Esophagus squamous epithelium (tissue), 5 donors: ENCODE measurements at regions not wholly inside any gene's neighbourhood (a gene's known extent, or its start where the extent isn't known, plus 50 kb on each side); places are given as distances from the start of the nearest gene placed in this dataset.

ENCODE experiments used
- DNase-seq: peaks from one replicate; lab custom pipeline; 2025; lab: John Stamatoyannopoulos, UW
- H3K27ac ChIP-seq, 4 donors: fragments of 200-600 bp; sonication (generic); one replicate each; pipeline ENCODE4 v1.5.1; 2016 to 2019; ENCODE audit warnings: mild to moderate bottlenecking in 1 of 4
- H3K27me3 ChIP-seq, 4 donors: fragments of 200-600 bp; sonication (generic); 1 replicate in 3 of 4; 2 replicates in 1 of 4; pipeline versions ENCODE4 v1.5.1 to v1.6.0; 2017 to 2021; ENCODE audit warnings: antibody characterized with exemption in 1 of 4
- H3K36me3 ChIP-seq, 3 donors: fragments of 200-600 bp; sonication (generic); one replicate each; pipeline ENCODE4 v1.5.1; 2016 to 2019
- H3K4me1 ChIP-seq, 3 donors: fragments of 200-600 bp; sonication (generic); one replicate each; pipeline ENCODE4 v1.5.1; 2017 to 2019
- H3K4me3 ChIP-seq, 4 donors: fragments of 200-600 bp; sonication (generic); 1 replicate in 3 of 4; 2 replicates in 1 of 4; pipeline ENCODE4 v1.5.1; 2016 to 2019; ENCODE audit warnings: mild to moderate bottlenecking in 2 of 4, moderate library complexity in 1 of 4
- H3K9me3 ChIP-seq, 3 donors: fragments of 200-600 bp; sonication (generic); one replicate each; pipeline ENCODE4 v1.5.1; 2016 to 2019
- POLR2A ChIP-seq, 4 donors: fragments of 450-650 bp; IDR thresholded peaks; one replicate each; pipeline ENCODE4 v1.6.1; 2017; ENCODE audit warnings: antibody characterized with exemption in 4 of 4, mild to moderate bottlenecking in 4 of 4, moderate library complexity in 3 of 4
- WGBS, 2 donors: methylation state at CpG; one replicate each; pipeline ENCODE4 v1.1.5; 2018; 5-methylcytosine and 5-hydroxymethylcytosine counted together
- intact Hi-C: fragments of 100-400 bp; cut with DNase I; formaldehyde crosslinking; loops from one replicate; pipeline ENCODE4 v1.15.0; 2022
- TF ChIP-seq, protein P1 (sequence below), 6 experiments: fragments of 450-650 bp in 4 of 6; fragments of 200-600 bp in 2 of 6; sonication (generic) in 2 of 6; IDR thresholded peaks; one replicate each; pipeline ENCODE4 v1.5.1; 2016 to 2019; ENCODE audit warnings: antibody characterized with exemption in 6 of 6, mild to moderate bottlenecking in 4 of 6, moderate library complexity in 4 of 6
- donor health status: DM: yes; HTN: yes; CAD: no.

DNA sequence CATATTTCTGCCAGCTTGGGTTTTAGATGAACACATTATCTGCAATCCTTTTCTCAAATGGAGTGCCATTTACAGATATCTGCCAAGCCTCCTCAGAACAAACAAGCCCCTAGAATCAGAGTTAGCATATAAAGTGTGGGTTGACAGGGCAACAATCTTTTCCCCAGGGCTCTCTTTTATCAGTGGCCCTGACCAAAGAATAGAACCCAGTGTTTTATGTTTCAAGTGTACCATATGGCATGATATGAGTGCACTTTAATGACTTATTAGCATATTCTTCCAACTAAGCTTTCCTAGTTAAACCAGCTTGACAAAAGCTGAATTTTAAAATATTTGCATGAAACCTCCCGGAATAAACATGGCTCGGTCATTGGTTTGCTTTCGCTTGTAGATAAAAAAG lies 57.3 kb downstream of the EVX1 start:
- no peaks in the 10 kb centered on the region for H3K36me3 ChIP-seq
- H3K4me1 ChIP-seq: peaks cover 0 to 17% (median 4%) of the 10 kb centered on the region in 3 donors
- H3K9me3 ChIP-seq: no peaks in the 10 kb centered on the region
- DNase-seq: no peak
- no peak for TF ChIP-seq POLR2A (IDR thresholded peaks at IDR 0.05)
- TF ChIP-seq, protein P1, sequence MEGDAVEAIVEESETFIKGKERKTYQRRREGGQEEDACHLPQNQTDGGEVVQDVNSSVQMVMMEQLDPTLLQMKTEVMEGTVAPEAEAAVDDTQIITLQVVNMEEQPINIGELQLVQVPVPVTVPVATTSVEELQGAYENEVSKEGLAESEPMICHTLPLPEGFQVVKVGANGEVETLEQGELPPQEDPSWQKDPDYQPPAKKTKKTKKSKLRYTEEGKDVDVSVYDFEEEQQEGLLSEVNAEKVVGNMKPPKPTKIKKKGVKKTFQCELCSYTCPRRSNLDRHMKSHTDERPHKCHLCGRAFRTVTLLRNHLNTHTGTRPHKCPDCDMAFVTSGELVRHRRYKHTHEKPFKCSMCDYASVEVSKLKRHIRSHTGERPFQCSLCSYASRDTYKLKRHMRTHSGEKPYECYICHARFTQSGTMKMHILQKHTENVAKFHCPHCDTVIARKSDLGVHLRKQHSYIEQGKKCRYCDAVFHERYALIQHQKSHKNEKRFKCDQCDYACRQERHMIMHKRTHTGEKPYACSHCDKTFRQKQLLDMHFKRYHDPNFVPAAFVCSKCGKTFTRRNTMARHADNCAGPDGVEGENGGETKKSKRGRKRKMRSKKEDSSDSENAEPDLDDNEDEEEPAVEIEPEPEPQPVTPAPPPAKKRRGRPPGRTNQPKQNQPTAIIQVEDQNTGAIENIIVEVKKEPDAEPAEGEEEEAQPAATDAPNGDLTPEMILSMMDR (IDR thresholded peaks at IDR 0.05): no peak
- H3K27me3 ChIP-seq: no peaks in the 10 kb centered on the region
- intact Hi-C loops: no loop called here
- no peak overlapping the region for H3K4me3 ChIP-seq
- no peak overlapping the region for H3K27ac ChIP-seq
- 92 to 95% methylated on average over 3 of the region's 3 CpGs for WGBS, 2 donors

DNA sequence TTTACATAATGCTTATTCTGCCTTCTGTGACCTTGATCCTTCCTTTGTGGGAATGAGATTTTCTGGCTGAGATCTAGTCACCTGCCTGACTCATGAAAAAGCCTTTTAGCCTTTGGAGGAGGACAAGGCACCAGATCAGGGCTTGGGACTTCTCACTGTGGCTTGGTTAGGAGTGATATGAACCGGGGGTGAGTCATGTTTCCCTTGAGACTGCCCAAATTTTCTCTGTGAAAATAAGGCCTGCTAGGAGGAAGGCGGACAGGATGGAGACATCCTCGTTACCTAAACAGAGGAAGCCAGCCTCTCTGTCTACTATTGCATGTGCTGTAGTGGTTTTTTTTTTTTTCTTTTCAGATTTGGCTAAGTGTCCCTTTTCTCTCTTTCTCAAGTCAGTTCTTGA lies 57.8 kb downstream of the EVX1 start:
- no peak for DNase-seq
- intact Hi-C loops: no loop called here
- Histone ChIP-seq H3K4me1 (peaks cover 0 to 17% (median 4%) of the 10 kb centered on the region in 3 donors), H3K27ac (no peak overlapping the region), H3K27me3 (no peaks in the 10 kb centered on the region), H3K9me3 (no peaks in the 10 kb centered on the region), H3K4me3 (no peak overlapping the region), H3K36me3 (no peaks in the 10 kb centered on the region)
- TF ChIP-seq, protein P1 (IDR thresholded peaks at IDR 0.05): no peak
- no peak for TF ChIP-seq POLR2A (IDR thresholded peaks at IDR 0.05)
- WGBS, 2 donors: 65 to 68% methylated on average over 3 of the region's 3 CpGs

DNA sequence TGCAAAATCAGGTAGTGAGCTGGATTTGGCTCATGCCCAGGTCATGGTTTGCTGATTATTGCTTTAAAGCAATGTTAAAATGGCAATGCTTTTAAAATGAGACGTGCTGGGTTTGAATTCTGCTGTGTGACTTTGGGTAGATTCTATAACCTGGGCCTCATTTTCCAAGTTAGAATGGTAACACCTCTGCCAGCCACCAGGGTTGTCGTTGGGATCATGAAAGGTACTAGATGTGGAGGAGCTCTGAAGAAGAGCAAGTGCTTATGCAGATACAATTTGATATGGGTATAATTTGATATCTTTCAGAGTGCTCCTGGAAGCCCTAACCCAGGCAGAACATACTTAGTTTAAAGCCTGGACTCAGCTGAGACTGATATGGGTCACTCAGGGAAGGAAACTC lies 60.0 kb downstream of the EVX1 start:
- Histone ChIP-seq H3K9me3 (no peaks in the 10 kb centered on the region), H3K4me3 (no peak overlapping the region), H3K4me1 (peaks cover 0 to 17% (median 4%) of the 10 kb centered on the region in 3 donors), H3K27ac (no peak overlapping the region), H3K36me3 (no peaks in the 10 kb centered on the region), H3K27me3 (no peaks in the 10 kb centered on the region)
- WGBS, 2 donors: 62 to 90% methylated on average over 2 of the region's 2 CpGs
- TF ChIP-seq, protein P1 (IDR thresholded peaks at IDR 0.05): peak in 1 of 6 experiments; percentile 11
- no peak for TF ChIP-seq POLR2A (IDR thresholded peaks at IDR 0.05)
- intact Hi-C loops: no loop called here
- DNase-seq: no peak

DNA sequence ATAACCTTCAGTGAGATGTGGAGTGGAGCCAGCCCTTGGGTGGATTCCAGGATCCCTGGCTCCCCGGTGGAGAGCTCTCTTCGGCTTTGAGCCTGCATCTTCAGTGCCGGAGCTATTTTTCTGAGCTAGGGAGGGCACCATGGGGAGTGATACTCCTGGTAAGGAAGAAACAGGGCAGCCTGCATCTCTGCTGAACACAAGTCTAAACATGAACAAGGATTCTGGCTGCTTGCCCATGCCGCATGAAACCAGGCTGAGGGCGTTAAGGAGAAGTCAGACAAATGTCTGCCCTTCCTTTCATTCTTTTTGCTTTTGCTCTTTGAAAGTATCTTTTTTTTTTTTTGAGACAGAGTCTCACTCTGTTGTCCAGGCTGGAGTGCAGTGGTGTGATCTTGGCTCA lies 60.4 kb downstream of the EVX1 start:
- no peak for TF ChIP-seq POLR2A (IDR thresholded peaks at IDR 0.05)
- TF ChIP-seq, protein P1 (IDR thresholded peaks at IDR 0.05): no peak
- Histone ChIP-seq H3K27ac (no peak overlapping the region), H3K4me3 (no peak overlapping the region), H3K4me1 (peaks cover 0 to 17% (median 4%) of the 10 kb centered on the region in 3 donors), H3K9me3 (no peaks in the 10 kb centered on the region), H3K27me3 (no peaks in the 10 kb centered on the region), H3K36me3 (no peaks in the 10 kb centered on the region)
- DNase-seq: no peak
- WGBS, 2 donors: 18 to 38% methylated on average over 2 of the region's 5 CpGs
- intact Hi-C loops: no loop called here

DNA sequence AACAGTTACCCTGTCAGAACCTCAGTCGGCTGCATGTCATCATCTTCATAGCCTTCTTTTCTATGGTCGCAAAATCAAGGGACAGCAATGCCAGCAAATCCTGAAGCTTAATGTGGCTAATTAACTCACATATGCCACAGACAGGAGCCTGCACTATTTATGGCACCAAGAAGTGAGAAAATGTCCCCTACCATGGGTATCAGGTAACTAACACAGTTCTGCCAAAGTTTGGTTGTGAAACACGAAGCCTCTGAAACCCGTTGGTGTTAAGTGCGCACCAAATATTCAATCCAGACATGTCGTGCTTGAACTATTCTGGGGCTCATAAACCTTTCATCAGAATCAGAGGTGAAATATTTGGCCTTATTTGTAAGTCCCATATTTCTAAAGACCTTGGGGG lies 63.3 kb downstream of the EVX1 start:
- 81 to 93% methylated on average over 5 to 6 of the region's 6 CpGs for WGBS, 2 donors
- no peak for DNase-seq
- H3K27me3 ChIP-seq: no peaks in the 10 kb centered on the region
- no peaks in the 10 kb centered on the region for H3K36me3 ChIP-seq
- TF ChIP-seq, protein P1 (IDR thresholded peaks at IDR 0.05): no peak
- TF ChIP-seq POLR2A (IDR thresholded peaks at IDR 0.05): no peak
- intact Hi-C loops: no loop called here
- no peak overlapping the region for H3K27ac ChIP-seq
- no peak overlapping the region for H3K4me3 ChIP-seq
- H3K9me3 ChIP-seq: no peaks in the 10 kb centered on the region
- H3K4me1 ChIP-seq: peaks cover 0 to 17% (median 4%) of the 10 kb centered on the region in 3 donors
